ENCODE measurements at regions not wholly inside any gene's neighbourhood (a gene's known extent, or its start where the extent isn't known, plus 50 kb on each side); places are given as distances from the start of the nearest gene placed in this dataset.

DNA sequence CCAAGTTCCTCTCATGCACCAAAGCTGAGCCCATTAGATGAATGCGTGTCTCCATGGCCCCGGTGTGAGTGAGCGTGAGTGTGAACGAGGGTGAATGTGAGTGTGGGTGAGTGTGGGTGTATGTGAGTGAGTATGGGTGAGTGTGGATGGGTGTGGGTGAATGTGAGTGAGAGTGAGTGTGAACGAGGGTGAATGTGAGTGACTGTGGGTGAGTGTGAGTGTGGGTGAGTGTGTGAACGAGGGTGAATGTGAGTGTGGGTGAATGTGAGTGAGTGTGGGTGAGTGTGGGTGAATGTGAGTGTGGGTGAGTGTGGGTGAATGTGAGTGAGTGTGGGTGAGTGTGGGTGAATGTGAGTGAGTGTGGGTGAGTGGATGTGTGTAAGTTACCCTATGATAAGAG is 1521.8 kb upstream of the TENM3 start:
- no peak for DNase-seq (ENCODE audit: low spot score)

DNA sequence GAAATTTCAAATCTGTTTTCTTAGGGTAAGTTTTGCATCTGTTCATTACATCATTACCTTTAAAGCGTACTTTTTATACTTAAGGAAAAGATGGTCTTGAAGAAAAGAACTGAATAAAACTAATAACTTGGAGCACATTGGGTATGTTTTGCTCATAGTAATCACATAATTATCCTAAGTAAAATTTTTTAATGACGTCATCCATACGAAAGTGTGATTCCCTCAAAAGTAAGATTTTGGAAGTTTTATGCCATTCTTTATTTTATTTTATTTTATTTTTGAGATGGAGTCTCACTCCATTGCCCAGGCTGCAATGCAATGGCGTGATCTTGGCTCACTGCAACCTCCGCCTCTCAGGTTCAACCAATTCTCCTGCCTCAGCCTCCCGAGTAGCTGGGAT is 1516.6 kb upstream of the TENM3 start:
- no peak for DNase-seq (ENCODE audit: low spot score)

DNA sequence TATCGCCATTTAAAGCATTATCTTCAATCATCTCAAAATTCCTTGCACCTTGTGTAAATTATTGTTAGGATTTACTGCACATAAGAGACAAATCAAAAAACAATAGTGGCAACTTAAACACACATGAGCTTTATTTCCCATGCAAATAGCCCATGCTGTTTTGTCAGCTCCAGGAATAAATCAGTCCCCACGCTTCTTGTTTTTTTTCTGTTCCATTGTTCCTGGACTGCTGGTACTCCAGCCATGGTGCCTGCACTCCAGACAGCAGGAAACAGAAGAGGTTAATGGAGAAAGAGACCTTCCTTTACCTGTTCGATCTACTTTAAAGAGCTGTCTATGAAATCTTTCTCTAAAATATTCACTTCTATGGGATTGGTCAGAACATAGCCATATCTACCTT is 1515.7 kb upstream of the TENM3 start:
- DNase-seq (ENCODE audit: low spot score), result no peak

DNA sequence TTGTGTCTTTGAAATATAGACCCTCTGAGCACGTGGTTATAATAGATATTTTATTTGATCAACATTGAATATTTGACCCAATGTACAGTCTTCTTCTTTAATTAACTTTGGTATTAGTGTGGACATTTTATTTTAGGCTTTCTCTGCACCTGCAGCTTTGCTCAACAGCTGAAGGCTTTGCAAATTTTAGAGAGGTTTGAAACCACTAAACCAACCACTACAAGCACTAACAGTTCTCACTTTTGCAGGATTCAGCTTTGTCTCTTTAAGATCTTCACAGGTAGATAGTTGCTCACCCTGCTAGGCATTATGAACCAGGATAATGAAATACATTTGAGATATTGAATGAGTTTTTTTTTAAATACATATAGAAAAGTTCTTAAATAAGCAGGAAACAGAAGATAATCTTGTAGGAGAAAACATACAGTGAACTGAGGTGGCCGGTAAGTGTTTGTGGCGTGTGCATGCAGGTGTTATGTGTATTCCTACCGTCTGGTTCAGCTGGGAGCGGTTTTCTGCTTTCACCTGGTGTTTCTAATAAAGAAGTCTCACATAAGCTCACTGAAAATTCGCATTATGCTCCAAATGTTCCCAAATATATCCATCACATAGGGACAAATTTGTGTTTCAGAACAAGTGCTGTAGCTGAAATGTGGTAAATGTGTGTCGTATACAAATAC is 1508.3 kb upstream of the TENM3 start:
- DNase-seq (ENCODE audit: low spot score), result no peak

DNA sequence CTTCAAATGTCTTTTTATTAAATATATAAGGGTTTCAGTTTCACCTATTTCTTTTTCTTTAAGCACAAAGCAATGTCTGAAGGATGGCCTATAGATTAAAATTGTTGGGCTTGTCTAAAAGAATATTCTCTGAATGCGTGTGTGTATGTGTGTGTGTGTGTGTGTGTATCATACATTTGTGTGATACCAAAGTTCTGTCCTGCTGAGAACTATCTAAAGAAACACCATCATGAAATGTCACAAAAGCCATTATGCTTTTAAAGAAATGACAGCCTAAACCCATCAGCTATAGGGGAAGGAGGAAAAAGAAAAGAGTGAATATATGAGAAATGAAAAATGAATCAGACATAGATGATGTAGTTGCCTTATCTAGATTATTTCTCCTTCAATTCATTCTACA is 1501.5 kb upstream of the TENM3 start:
- no peak for DNase-seq (ENCODE audit: low spot score)

DNA sequence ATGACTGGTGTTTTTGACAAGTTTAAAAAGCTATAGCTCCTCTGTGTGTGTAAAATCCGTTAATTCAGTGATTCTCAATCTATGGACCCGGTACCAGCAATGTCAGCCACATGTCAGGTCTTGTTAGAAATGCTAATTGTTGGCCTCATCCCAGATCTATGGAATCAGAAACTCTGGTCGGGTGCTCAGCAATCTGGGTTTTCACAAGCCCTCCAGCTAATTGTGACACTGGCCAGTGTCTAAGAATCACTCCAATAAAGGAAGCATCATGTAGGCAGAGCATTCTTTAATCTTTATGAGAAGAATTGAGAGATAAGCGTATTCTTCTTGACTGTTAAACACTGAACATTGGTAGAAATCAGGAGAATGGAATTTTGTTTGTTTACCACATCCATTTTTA is 1498.2 kb upstream of the TENM3 start:
- DNase-seq (ENCODE audit: low spot score), result no peak

DNA sequence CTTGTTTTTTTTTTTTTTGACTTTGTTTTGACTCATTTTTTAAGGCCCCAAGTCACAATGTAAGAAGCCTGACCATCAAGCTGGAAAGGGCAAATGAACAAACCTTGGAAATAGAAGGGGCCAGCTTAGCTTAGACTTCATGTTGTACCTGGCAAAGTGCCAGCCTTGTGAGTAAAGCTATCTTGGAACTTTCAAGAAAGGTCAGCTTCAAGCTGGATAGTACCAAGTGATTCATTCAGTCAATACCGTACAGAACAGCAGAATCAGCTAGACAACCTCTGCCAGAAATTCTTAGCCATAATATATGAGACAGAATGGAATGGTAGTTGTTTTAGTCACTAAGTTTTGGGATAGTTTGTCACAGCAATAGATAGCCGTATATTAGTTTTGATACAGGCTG is 1492.2 kb upstream of the TENM3 start:
- DNase-seq (ENCODE audit: low spot score), result no peak

DNA sequence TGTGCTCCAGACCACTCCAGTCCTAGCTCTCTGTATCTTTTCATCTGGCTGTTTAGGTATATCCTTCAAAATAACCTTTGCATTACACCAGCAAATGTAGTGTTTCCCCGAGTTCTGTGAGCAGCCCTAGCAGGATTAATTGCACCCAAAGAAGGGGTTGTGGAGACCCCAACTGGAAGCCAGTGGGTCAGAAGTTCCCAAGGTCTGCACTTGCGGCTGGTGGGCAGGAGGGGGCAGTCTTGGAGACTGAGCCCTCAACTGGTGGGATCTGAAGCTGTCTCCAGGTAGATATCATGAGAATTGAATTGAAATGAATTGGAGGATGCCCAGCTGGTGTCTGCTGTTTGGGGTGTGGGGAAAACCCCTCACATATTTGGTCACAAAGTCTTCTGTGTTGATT is 1485.3 kb upstream of the TENM3 start:
- DNase-seq (ENCODE audit: low spot score), result no peak

DNA sequence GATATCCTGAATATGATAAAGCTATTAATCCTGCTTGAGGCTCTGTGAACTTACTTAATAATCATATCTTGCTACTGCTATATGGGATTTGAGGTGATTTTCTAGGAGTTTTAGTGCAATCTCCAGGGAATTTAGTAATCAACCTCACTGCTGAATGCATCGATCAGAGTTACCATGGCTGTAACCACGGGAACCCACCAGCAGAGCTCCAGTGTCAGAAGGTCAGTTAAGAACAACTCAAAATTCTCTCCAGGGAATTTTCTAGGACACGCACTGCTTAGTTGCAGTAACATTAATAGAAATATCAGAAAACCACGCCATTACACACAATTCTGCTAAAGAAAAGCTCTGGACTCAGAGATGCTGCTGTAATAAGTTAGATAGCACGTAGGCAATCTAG is 1477.2 kb upstream of the TENM3 start:
- DNase-seq (ENCODE audit: low spot score), result no peak

DNA sequence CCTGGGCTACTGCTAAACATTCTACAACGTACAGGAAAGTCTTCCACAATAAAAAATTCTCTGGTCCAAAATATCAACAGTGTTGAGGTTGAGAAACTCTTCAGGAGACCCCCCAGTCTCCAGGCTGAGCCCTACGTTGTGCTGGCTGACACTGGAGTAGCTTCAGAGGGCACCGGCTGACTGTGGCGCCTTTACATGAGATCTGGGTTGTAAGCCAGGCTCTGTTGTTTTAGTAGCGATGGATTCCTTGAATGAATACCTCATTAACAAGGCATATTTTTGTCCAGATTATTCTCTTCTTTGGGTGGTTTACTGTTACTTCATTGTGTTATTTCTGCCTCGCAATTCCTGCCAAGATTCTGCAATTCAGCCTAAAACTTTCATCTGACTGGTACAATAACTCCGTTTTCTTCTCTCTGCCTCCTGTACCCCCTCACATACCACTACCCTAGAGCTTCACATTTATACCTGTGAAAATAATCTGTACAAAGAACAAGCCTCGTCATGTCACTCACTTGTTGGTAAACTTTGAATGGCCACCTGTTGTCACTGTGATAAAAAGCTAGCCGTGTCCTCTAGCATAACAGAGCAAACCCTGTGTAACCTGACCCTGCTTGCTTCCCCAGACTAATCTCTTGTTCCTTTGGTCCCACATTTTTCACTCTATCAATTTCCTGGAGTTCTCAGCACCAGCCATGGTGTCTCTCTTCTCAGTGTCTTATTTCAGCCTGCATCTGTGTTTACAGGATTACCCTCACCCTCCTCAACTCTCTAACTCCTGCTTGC is 1476.1 kb upstream of the TENM3 start:
- no peak for DNase-seq (ENCODE audit: low spot score)

DNA sequence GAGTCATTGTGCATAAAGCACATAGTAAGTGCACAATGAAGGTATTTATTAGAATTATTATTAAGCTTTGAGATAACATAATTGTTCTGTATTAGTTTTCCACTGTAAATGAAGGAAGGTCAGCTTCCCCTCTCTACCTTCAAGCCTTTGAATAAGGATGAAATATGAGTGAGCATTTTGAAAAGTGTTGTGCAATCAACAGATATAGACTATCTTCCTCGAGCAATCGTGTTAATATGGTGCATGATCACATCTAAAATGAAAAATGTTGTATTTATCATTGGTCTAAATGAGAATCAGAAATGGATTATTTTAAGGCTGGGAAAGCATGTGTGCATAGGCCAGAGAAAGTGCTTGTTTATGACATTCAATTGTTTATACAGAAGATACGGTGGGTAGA is 1474.6 kb upstream of the TENM3 start:
- no peak for DNase-seq (ENCODE audit: low spot score)

DNA sequence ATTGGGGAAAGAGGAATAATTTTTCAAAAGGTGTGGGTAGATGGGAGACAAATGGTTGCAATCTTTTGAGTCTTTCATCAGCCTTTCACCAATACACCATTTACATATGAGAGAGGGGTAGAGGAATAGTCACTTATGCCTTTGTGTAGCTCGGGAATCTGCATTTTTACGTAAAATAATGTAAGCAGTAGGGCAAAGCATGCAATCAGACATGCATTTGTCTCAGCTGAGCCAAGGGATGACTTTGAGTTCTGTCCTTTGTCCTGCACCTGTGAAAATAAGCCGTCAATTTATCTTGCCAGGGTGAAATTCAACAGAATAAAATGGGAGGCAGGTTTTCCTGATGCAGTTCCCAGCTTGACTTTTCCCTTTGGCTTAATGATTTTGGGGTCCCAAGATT is 1473.4 kb upstream of the TENM3 start:
- no peak for DNase-seq (ENCODE audit: low spot score)

DNA sequence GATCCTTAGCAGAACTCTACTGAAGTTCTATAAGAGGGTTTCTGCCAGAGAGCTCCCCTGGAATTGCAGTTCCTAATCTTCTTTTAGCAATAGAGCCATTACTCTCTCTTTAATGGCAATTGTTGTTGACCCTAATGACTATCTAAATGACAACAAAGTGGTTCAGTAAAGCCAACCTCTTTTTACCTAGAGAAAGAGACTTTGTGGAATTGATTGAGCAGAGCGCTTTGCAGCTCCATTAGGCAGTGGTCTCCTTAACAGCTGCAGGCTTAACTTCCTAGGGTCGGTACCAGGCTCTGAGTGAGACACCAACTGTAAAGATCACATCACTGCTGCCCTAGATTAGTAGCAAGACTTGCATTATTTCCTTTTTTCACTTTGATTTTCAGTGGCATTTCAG is 1472.9 kb upstream of the TENM3 start:
- no peak for DNase-seq (ENCODE audit: low spot score)

DNA sequence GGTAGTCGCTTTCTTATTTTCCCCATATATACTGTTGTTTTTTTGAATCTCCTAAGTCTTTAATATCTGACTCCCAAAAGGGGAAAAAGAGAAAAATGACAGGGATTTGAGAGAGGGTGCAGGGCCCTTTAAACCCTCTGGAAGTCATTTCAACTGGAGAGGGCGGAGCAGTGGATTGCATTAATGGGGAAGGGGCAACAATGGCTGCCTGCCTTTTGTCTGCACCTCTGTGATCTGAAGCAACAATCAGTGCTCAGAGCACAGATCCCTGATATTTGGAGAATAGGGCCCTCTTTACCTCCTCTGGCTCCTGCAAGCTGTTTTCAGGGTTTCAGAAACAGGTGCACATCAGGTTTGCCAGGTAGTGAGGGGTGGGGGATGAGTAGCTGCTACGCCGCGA is 1458.3 kb upstream of the TENM3 start:
- no peak for DNase-seq (ENCODE audit: low spot score)

DNA sequence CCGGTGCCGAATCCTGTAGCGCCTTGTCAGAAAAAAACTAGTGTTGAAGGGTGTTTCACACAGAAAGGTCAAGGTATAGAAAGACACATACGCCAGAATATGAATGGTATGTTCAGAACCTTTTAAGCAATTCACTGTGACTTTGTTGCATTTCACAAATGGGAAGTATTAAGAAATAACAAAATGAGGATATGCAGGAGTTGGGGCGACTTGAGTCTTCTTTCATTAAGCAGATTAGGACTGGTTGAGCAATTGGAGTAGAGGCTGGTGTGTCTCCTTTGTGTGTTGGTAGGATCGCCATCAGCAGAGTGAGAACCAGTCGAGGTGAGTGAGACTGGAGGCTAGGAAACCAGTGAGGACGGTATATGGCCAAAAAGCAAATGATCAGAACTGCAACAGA is 1454.5 kb upstream of the TENM3 start:
- no peak for DNase-seq (ENCODE audit: low spot score)

DNA sequence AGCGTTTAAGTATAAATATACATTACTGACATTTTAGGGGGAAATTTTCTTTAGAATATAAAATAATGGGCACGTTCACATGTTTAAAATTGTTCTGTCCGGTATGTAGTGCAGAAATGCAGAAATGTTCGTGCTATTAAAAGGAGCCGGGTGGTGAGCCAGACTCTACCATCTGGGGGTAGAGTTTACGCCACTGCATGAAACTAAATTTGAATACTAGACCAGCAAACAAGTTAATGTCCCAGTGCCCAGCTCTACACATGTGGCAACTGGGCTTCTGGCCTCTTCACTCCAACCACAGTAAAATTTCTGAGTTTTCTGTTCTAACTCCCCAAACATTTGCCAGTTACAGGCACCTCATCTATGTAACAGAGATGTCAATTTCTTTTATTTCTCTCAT is 1453.3 kb upstream of the TENM3 start:
- DNase-seq (ENCODE audit: low spot score), result no peak

DNA sequence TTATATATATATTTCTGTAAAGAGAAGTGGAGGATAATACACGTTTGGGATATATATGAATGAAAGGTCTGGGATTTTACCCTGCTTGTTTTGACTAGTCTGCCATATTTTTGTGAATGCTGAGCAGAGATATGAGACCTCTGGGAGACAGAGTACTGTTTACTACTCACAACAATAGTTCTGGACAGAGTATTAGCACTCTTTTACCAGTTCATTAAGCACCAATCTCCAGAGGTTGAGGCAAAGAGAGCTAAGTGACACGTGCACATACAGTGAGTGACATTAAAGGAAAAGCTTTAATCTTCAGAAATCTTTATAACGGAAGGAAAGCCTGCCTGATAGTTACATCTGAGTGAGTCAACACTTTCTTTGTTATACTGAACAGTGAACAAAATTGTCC is 1452.7 kb upstream of the TENM3 start:
- no peak for DNase-seq (ENCODE audit: low spot score)

DNA sequence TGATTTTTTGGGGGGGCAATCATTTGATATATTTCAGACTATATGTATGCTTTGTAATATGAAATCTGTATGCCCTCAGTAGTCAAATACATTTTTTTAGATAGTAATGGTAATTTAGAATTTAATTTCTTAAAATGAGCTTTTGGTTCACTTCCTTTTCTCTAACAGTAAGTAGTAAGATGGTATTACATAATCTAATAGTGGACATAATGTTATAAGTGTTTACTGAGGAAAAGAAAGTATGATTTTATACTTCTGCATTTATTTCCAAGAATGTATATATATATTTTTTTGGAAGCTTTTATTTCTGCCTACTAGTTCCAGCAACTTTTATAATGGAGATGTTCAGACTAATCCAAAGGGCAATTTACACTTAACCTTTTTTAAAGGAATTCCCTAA is 1450.7 kb upstream of the TENM3 start:
- DNase-seq (ENCODE audit: low spot score), result no peak

DNA sequence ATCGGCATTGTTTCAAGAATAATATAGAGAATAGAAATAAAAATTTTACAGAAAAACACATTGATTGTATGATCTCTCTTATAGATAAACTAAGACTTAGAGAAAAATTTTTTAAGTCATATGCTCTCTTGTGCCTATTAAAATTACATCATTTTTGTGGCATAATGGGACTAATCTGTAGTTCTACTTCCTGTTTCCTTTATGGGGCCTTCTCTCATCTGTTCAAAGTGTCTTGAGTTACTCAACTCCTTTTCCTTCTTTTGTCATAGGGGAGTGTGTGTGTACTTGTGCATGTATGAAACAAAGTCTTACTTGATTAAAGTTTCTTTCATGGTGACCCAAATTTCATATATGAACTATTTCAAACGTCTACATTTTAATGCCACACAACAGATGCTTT is 1448.9 kb upstream of the TENM3 start:
- no peak for DNase-seq (ENCODE audit: low spot score)

DNA sequence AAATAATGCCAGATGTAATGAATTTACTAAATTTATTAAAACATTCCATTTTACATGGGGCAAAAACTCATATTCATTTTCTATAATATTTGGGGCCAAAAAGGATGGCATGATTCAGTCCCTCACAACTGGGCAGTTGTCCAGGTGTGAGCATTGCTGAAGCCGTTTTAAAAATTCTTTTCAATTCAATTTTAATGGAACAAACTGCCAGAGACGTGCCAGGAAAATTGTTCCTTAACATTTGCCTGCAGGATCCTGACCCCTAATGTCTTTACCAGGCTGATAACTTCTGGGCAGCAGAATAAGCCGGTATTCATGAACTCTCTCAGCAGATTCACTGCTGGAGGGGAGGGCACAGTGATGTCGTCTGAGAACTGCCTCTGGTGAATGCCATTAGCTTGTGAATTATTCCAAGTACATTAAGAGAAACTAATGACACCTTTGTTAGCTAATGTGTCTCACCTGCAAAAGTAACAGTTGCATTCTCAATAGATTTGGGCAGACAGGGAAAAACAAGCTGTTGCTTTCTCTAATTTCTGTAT is 1445.1 kb upstream of the TENM3 start:
- DNase-seq (ENCODE audit: low spot score), result no peak

DNA sequence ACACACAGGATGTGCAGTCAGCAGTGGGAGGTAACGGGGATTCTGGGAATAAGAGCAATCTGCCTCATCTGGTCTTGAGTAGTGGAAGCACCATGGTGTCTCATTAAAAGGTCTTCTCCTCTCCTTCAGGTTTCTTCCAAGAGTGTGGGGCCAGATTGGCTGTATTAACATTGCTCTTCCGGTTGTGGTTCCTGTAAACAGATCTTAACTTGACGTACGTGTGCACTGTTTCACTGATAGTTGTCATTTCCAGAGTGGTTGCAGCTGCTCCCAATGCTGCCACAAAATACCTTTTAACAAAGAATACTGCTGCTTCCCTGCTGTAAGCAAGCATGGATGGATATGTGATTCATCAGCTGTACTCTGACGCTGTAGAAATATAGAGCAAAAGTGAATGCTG is 1443.4 kb upstream of the TENM3 start:
- DNase-seq (ENCODE audit: low spot score), result no peak

DNA sequence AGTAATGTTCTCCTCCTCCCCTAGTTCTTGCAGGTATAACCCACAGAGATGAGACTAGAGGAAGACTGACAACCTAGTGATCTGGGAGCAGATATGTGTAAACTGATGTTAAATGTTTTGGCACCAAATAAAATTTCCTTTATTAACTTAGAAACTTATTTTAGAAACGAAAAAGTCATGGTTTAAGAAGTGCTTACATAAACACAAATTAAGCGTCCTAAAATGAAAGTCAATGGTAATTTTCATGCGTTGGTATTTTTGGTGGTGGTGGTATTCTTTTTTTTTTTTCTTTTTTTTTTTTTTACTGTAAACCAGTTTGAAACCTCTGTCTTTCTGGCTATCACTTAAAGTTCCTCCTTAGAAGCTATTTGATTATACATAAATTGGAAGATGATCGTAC is 1438.1 kb upstream of the TENM3 start:
- DNase-seq (ENCODE audit: low spot score), result no peak

DNA sequence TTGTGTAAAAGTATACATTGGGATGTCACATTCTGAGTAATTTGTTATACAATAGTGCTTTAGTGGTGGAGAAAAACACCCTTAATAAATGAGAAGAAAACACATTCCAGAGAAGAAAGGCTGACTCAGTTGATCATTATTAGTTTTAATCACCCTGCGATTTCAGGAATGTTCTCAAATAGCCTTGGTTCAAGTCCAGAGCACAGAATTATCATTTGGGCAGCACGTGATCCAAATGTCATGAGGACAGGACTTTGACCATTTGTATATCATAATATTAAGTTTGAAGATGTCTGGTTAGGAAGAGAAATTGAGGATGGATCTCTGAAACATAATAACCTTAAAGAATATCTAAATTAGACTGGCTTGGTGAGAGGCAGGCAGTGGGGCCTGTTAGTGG is 1434.3 kb upstream of the TENM3 start:
- no peak for DNase-seq (ENCODE audit: low spot score)

DNA sequence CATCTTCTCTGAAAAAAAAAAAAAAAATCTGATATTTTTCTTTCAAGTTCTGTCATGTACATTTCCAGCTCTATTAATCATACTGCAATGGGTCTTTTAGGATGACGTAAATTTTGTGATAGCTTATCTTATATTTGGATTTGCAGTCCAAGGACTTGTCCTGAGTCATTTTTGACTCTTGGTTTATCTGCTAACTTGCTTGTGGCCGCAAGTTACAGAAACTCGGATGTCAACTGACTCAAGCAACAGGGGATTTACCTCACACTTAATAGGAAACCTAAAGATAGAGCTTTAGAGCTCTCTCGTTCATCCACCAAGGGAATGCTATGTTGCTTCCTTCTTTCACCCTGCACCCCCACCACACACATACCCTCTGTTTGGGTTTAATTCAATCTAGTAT is 1433.8 kb upstream of the TENM3 start:
- DNase-seq (ENCODE audit: low spot score), result no peak

Measured in globus pallidus (tissue), 1 donor.